ENCODE measurements at regions not wholly inside any gene's neighbourhood (a gene's known extent, or its start where the extent isn't known, plus 50 kb on each side); places are given as distances from the start of the nearest gene placed in this dataset.
"Not testable (repeated sequence)": the region's sequence is repeated elsewhere in the genome, so short reads cannot be mapped to it uniquely, and the experiment has no call there.

DNA sequence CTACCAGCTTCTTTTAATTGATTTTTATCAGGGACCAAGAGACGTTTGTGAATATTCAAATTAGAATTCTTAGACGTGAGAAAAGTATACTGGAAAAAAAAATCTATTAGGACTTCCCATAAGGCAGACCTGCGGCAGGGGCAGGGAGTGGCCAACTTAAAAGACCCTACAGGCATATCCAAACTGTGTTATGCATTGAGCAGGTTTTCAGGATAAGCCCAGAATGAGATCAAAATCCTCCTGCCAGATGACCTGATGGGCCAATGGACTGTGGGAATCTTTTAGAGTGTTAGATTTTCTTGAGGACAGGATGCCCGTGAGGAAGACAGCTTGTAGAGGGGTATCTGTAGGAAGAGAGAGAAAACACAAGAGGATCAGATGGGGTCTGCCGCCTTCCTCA, 391.5 kb downstream of the CD83 start:
- H3K27ac Mint-ChIP-seq, result peak overlapping the region; percentile 23

DNA sequence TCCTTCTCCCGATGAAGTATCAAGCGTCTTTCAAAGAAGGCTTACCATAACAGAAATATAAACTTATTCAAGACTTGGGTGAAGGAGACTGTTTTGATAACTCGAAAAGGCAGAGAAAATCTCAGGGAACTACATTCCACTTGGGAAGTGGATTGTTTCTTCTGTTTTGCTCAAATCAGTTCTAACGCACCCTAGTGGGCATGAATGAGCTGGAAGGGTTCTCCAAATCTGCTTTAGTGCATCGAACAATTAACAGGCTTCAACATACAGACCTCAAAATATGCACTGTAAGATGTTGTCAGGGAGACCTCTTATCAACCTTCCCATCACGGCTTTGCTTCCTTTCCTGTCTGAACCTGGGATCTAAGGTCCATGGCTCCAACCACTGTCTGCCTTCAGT, 392.5 kb downstream of the CD83 start:
- Mint-ChIP-seq H3K9me3 (no peaks in the 10 kb centered on the region), H3K4me3 (no peak overlapping the region), H3K27me3 (ENCODE audit: low read depth) (no peaks in the 10 kb centered on the region), H3K36me3 (ENCODE audit: low read depth) (no peaks in the 10 kb centered on the region), H3K4me1 (ENCODE audit: low read depth) (peaks cover 15% of the 10 kb centered on the region), H3K27ac (no peak overlapping the region)
- no peak for DNase-seq (ENCODE audit: low spot score)

More for the DNA sequence above, 391.5 kb downstream of the CD83 start:
- no peak for DNase-seq (ENCODE audit: low spot score)
- Mint-ChIP-seq H3K4me1 (ENCODE audit: low read depth) (peaks cover 15% of the 10 kb centered on the region), H3K36me3 (ENCODE audit: low read depth) (no peaks in the 10 kb centered on the region), H3K27me3 (ENCODE audit: low read depth) (no peaks in the 10 kb centered on the region), H3K9me3 (no peaks in the 10 kb centered on the region), H3K4me3 (no peak overlapping the region)

DNA sequence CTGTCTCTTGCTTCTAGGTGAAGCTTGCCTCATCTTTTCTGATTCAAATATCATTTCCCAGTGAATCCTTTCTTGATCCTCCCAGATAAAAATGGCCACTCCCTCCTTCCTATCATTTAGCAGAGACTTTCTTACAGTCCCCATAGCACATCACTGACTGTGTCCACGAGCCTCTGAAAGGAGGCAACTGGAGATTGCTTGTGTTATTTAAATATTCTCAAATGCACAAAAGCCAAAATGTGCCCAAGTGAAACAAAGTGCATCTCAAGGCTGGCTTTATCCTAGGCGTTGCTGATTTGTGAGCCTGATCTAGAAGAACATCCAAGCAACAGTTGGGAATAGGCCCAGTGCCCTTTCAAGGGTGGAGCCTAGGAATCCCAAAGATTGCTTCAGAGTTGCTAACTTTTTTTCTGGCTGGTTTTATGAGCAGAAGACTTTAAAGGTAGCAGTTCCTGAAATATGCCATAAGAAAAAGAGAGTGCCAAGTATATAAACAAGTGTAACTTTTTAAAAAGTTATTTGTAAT, 393.6 kb downstream of the CD83 start:
- Mint-ChIP-seq H3K9me3 (no peaks in the 10 kb centered on the region), H3K27me3 (ENCODE audit: low read depth) (no peaks in the 10 kb centered on the region), H3K36me3 (ENCODE audit: low read depth) (no peaks in the 10 kb centered on the region), H3K4me1 (ENCODE audit: low read depth) (peaks cover 15% of the 10 kb centered on the region), H3K4me3 (no peak overlapping the region), H3K27ac (no peak overlapping the region)
- no peak for DNase-seq (ENCODE audit: low spot score)

DNA sequence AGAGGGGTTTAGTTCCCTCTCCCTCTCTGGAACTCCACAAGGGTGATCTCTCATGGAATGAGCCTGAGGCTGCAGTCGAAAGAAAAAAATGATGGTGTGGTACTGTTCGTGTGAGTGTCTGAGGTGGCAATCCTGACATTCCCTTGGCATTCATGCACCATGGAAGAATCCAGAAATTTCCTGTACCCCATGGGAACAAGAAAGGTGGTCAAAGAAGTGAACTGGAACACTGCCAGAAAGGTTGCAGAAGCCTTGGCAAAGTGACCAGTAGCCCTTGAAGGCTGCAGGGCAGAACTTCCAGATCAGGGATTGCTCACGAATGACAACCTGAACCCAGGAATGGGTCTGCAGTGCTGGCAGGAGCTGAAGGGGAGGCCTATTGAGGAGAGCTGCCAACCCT, 394.7 kb downstream of the CD83 start:
- Mint-ChIP-seq H3K27ac (no peak overlapping the region), H3K27me3 (ENCODE audit: low read depth) (no peaks in the 10 kb centered on the region), H3K4me3 (no peak overlapping the region), H3K9me3 (no peaks in the 10 kb centered on the region), H3K4me1 (ENCODE audit: low read depth) (peaks cover 9% of the 10 kb centered on the region), H3K36me3 (ENCODE audit: low read depth) (no peaks in the 10 kb centered on the region)
- no peak for DNase-seq (ENCODE audit: low spot score)

DNA sequence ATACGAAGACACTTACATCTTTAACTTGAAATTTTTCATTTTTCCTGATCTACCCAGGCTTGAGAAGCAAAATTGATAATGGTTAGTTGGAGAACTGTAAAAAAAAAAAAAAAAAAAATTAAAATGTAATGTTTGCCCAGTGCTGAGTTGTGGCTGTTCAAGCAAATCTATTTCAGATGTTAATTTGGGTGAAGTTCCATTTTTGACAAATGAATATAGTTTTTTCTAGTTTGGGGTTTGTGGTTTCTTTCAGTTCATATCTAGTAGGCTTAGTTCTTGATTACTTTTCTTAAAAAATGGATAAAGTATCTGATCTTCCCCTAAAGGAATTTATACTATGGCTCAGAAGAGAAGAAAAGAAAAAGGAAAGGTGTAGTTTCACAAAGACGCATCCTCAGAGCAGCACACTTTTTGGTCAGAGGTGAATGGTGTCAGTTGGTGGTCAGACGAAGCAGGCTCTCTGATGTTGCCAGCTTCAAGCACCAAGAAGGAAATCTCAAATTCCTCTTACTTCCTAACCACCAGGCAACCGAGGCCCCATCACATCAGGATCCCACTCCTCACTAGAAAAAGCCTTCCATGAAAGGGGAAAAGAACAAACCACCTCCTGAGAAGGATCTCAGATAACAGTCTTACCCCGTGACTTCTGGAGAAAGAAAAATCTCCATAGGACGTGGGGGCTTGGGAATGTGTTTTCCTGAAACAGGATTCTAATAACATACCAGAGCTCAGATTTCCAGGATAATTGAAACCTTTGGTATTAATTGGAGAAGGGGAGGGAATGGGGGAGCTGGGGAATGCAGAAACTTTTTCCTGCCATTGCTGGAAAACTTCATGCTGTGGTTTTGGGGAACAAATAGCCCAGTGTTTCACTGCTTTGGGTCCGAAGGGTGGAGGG, 396.2 kb downstream of the CD83 start:
- Mint-ChIP-seq H3K27me3 (ENCODE audit: low read depth) (no peaks in the 10 kb centered on the region), H3K36me3 (ENCODE audit: low read depth) (no peaks in the 10 kb centered on the region), H3K9me3 (no peaks in the 10 kb centered on the region), H3K4me3 (no peak overlapping the region), H3K4me1 (ENCODE audit: low read depth) (peaks cover 13% of the 10 kb centered on the region), H3K27ac (no peak overlapping the region)
- no peak for DNase-seq (ENCODE audit: low spot score)

DNA sequence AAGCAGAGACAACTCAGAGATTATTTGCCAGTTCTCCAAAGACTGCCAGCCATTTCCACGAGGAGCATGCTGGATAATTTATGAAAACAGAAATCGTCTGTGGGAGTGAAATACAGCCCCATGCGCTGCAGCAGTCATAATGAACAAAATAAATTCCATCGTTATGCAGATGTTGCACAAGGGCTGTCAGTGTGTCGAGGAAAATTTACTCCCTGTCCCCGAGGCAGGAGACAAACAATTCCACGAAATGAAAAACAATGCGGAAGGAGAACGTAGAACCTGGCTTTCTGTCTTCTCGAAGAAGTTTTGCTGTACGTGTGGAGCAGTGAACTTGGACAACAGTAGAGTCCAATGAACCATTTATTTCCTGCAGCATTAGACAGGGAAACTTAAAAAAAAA, 399.4 kb downstream of the CD83 start:
- DNase-seq (ENCODE audit: low spot score), result no peak
- Mint-ChIP-seq H3K9me3 (peaks cover 4% of the 10 kb centered on the region), H3K4me3 (no peak overlapping the region), H3K27ac (no peak overlapping the region), H3K4me1 (ENCODE audit: low read depth) (peaks cover 13% of the 10 kb centered on the region), H3K36me3 (ENCODE audit: low read depth) (no peaks in the 10 kb centered on the region), H3K27me3 (ENCODE audit: low read depth) (no peaks in the 10 kb centered on the region)

DNA sequence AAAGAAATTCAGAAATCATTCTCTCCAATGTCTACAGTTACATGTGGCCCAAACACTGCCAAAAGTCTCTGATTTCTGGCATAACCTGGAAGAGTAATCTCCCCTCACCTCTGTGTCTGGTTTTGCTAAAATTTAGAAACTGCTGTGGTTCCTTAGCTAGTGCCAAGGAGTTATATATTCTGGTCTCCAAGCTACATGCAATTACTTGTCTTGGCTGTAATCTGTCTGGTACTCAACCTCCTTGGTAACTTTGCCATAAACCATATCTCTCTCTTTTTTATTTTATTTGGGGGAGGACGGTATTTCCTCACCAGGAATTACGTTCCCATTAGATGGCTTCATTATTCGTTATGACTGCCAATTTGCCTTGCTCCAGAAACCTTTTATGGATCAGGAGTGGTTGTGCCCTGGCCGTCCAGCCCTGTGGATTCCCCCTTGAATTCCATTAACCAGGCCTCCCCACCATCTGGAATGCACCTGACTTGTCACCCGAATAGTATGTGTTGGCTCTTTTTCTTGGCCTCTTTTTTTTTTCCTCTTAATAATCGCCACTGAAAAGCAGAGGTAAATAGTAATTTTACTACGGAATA, 400.0 kb downstream of the CD83 start:
- DNase-seq (ENCODE audit: low spot score), result no peak
- H3K4me1 Mint-ChIP-seq (ENCODE audit: low read depth), result peaks cover 13% of the 10 kb centered on the region
- no peak overlapping the region for H3K27ac Mint-ChIP-seq
- H3K27me3 Mint-ChIP-seq (ENCODE audit: low read depth), result no peaks in the 10 kb centered on the region
- no peak overlapping the region for H3K4me3 Mint-ChIP-seq
- H3K9me3 Mint-ChIP-seq, result peaks cover 4% of the 10 kb centered on the region
- H3K36me3 Mint-ChIP-seq (ENCODE audit: low read depth), result no peaks in the 10 kb centered on the region

DNA sequence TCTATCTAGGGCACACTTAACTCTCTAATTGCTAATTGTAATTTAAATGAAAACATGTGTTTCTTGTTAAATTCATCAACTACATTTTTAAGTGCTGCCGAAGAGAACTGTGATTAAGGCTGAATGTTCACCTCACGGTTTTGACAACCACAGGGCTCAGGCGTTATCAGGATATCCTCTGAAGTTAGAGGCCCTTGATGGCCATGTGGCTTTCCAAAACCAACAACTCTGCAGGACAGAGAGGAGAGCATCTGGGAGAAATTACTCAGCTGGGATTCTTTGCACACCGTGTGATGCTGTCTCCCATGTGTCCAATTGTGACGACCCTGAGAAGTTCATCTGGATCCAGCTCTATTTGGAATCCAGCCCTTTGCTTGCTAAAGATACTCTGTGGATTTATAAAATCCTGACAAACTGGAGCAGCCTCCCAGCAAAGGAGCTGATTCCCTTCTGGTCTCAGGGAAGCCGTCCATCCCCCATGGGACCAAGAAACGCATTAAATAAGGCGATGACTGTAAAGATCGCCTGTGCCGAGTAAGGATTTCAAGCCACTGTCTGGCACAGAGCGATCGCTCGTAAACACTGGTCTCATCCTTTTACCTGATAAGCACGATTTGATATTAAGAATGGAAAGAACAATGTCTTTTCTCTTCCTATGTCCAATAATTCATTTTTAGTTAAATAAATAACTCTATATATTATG, 401.1 kb downstream of the CD83 start:
- peaks cover 7% of the 10 kb centered on the region for H3K9me3 Mint-ChIP-seq
- H3K36me3 Mint-ChIP-seq (ENCODE audit: low read depth), result no peaks in the 10 kb centered on the region
- no peak overlapping the region for H3K4me3 Mint-ChIP-seq
- H3K27me3 Mint-ChIP-seq (ENCODE audit: low read depth), result no peaks in the 10 kb centered on the region
- DNase-seq (ENCODE audit: low spot score), result no peak
- no peak overlapping the region for H3K27ac Mint-ChIP-seq
- peaks cover 8% of the 10 kb centered on the region for H3K4me1 Mint-ChIP-seq (ENCODE audit: low read depth)

DNA sequence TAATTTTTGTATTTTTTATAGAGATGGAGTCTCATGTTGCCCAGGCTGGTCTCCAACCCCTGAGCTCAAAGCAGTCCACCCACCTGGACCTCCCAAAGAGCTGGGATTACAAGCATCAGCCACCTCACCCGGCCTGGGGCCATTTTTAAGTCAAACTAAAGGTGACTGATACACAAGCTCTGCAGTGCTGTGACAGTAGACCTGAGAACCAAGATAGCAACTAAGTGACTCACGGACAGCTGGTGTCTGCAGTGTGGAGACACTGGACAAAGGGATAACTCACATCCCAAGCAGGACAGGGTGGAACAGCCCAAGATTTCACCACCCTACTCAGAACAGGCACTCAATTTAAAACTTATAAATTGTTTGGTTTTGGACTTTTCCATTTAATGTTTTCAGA, 402.5 kb downstream of the CD83 start:
- Mint-ChIP-seq H3K4me3 (no peak overlapping the region), H3K9me3 (peaks cover 7% of the 10 kb centered on the region), H3K4me1 (ENCODE audit: low read depth) (peaks cover 5% of the 10 kb centered on the region), H3K27ac (no peak overlapping the region), H3K36me3 (ENCODE audit: low read depth) (no peaks in the 10 kb centered on the region), H3K27me3 (ENCODE audit: low read depth) (no peaks in the 10 kb centered on the region)
- no peak for DNase-seq (ENCODE audit: low spot score)

DNA sequence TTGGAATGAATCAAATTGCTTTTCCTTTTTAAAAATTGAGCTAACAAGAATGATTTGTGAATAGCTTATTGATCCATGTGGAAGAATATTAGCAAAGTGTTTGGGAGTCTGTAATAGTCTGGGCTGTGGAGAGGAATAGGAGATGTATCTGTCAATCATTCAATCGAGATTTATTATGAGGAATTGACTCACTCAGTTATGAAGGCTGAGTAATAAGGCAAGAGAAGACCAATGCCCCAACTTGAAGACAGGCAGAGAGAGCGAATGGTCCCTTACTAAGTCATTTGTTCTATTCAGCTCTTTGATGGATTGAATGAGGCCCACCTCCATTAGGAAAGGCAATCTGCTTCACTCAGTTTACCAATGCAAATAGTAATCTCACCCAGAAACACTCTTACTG, 403.0 kb downstream of the CD83 start:
- no peak overlapping the region for H3K27ac Mint-ChIP-seq
- H3K9me3 Mint-ChIP-seq, result peaks cover 7% of the 10 kb centered on the region
- DNase-seq (ENCODE audit: low spot score), result no peak
- no peaks in the 10 kb centered on the region for H3K27me3 Mint-ChIP-seq (ENCODE audit: low read depth)
- H3K4me1 Mint-ChIP-seq (ENCODE audit: low read depth), result peaks cover 5% of the 10 kb centered on the region
- H3K4me3 Mint-ChIP-seq, result no peak overlapping the region
- H3K36me3 Mint-ChIP-seq (ENCODE audit: low read depth), result no peaks in the 10 kb centered on the region

DNA sequence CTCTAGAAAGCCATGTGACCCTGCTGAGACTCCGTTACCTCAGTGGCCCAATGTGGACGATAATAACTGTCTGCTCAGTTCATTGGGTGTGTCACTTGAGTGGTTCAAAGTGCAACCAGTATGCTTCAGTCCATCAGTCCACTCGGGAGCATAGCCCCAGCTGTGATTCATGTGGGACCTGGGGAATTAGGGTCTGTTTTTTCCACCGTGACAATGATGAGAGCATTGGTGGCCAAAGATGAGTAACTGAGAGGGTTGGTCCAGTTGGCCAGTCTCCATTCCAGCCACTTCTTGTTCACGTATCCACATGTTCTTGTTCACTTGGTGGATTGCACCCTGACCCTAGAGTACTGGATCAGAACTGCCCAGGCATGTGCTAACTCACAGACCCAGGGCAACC, 403.6 kb downstream of the CD83 start:
- H3K4me1 Mint-ChIP-seq (ENCODE audit: low read depth), result peaks cover 5% of the 10 kb centered on the region
- H3K27ac Mint-ChIP-seq, result no peak overlapping the region
- DNase-seq (ENCODE audit: low spot score), result no peak
- H3K36me3 Mint-ChIP-seq (ENCODE audit: low read depth), result no peaks in the 10 kb centered on the region
- H3K4me3 Mint-ChIP-seq, result no peak overlapping the region
- H3K9me3 Mint-ChIP-seq, result peaks cover 9% of the 10 kb centered on the region
- no peaks in the 10 kb centered on the region for H3K27me3 Mint-ChIP-seq (ENCODE audit: low read depth)

DNA sequence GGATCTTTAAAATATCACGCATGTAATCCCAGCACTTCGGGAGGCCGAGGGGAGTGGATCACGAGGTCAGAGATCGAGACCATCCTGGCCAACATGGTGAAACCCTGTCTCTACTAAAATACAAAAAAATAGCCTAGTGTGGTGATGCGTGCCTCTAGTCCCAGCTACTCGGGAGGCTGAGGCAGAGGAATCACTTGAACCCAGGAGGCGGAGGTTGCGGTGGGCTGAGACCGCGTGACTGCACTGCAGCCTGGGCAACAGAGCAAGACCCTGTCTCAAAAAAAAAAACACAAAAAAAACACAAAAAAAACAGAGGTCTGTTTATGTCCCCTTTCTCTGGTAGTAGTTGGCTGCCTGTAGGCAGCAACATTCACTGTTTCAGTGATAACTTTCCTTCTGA, 404.3 kb downstream of the CD83 start:
- DNase-seq (ENCODE audit: low spot score); H3K27ac Mint-ChIP-seq; H3K4me3 Mint-ChIP-seq; H3K27me3 Mint-ChIP-seq (ENCODE audit: low read depth); H3K4me1 Mint-ChIP-seq (ENCODE audit: low read depth); H3K36me3 Mint-ChIP-seq (ENCODE audit: low read depth): not testable (repeated sequence)
- H3K9me3 Mint-ChIP-seq, result peaks cover 16% of the 10 kb centered on the region

DNA sequence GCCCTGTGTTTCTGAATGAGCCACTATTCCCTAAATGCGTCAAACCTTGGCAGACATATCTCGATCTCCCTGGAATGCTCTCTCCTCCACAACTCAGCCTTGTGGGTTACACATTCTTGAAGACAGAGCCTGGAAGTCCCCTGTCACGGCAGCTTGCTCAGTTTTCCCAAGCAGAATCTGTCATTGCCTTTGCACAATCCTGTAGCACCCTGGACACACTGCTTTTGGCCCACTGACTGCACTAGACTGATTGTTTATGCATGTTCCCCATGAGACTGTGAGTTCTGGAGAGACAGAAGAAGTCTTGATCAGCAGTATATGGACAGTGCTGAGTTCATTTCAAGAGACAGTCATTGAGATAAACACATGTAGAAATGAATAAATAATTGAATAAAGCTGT, 406.7 kb downstream of the CD83 start:
- no peak overlapping the region for H3K4me3 Mint-ChIP-seq
- no peaks in the 10 kb centered on the region for H3K27me3 Mint-ChIP-seq (ENCODE audit: low read depth)
- H3K4me1 Mint-ChIP-seq (ENCODE audit: low read depth), result no peaks in the 10 kb centered on the region
- DNase-seq (ENCODE audit: low spot score), result no peak
- peaks cover 29% of the 10 kb centered on the region for H3K9me3 Mint-ChIP-seq
- no peak overlapping the region for H3K27ac Mint-ChIP-seq
- H3K36me3 Mint-ChIP-seq (ENCODE audit: low read depth), result peaks cover 10% of the 10 kb centered on the region

DNA sequence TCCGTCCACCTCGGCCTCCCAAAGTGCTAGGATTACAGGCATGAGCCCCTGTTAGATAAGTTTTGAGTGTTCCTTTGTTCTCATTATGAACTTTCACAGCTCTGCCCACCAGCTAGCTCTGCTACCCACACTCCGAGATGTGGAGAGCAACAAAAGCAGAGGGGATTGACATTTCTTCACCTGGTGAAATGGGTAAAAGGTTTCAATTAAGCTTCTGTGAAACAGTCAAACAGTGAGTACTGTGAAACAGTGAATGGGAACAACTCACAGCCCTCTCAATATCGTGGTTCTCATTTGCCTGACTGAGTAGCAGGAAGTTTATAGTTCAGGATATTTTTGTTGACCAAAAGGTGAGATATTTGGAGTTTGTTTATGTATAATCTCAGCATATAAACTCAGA, 412.8 kb downstream of the CD83 start:
- Mint-ChIP-seq H3K4me3 (no peak overlapping the region), H3K27me3 (ENCODE audit: low read depth) (no peaks in the 10 kb centered on the region), H3K36me3 (ENCODE audit: low read depth) (peaks cover 10% of the 10 kb centered on the region), H3K9me3 (peaks cover 22% of the 10 kb centered on the region), H3K4me1 (ENCODE audit: low read depth) (peaks cover 2% of the 10 kb centered on the region), H3K27ac (no peak overlapping the region)
- DNase-seq (ENCODE audit: low spot score), result no peak

All from T-helper 2 cell treated with Interferon-gamma antibody and Interleukin-4, amounts not matched to agents 5 μg/mL and 100 μg/mL, for 36 hours (primary cell).